HG03108 (cell line): ENCODE measurements at regions not wholly inside any gene's neighbourhood (a gene's known extent, or its start where the extent isn't known, plus 50 kb on each side); places are given as distances from the start of the nearest gene placed in this dataset.
A peak's percentile ranks its signal among the peaks of the same experiment; 100 is the strongest.
"Not testable (repeated sequence)": the region's sequence is repeated elsewhere in the genome, so short reads cannot be mapped to it uniquely, and the experiment has no call there.

ENCODE experiments used
- ATAC-seq: cut with Tn5 transposase; IDR thresholded peaks from one replicate; pipeline ENCODE4 v1.9.1; 2021; ENCODE audit warnings: moderate library complexity; ENCODE audit not compliant: unreplicated experiment

DNA sequence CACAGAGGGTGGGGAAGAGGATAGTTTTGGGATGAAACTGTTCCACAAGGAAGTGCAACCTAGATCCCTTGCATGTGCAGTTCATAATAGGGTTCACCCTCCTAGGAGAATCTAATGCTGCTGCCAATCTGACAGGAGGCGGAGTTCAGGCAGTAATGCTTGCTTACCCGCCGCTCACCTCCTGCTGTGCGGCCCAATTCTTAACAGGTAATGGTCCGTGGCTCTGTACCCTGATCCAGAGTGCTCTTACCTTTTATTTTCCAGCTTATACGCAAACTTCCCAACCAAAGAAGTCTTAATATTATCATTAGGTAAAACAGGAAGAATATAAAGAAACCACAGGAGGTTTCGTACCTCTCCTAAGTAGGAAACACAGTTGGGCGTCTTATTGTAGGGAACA, 82.7 kb upstream of the CD302 start:
- ATAC-seq: no peak

GRCh38 chr2:159879051-159879604, 81.1 kb upstream of the CD302 start:
- peak; percentile 85 for ATAC-seq

- ATAC-seq: no peak
Observed at GRCh38 chr2:159875083-159875482, 77.1 kb upstream of the CD302 start.

DNA sequence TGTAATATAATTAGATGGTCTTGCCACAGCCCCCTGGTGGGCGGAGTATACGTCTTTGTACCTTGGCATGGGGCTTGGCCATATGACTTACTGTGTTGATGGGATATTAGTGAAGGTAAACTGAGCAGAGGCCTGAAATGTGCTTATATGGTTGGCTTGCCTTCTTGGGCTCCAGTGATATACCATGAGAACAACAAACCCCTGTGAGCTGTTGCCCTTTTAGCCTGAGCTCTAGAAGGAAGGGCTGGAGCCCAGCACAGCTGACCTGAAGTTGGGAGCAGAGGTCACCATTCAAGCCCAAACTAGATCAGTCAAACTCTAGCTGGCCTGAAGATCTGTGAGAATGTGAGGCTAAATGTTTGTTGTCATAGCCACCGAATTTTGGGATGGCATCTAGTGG, 75.2 kb upstream of the CD302 start:
- no peak for ATAC-seq

DNA sequence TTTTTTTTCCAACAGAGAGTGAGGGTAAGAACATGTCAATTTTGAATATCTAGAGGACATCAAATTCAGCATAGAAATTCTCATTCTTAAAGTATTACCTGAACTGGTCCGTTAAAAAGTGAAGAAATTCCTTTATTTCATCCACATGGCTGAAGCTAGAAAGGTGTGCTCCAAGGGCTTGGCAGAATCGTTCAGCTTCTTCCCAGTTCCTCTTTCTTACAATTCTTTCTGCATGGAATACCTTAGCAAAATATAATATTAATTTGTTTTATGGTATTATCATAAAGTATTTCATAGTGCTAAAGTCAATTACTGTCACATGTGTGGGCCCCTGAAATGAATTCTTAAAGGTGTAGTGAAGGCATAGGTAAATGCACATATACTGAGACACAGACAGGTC, 74.3 kb upstream of the CD302 start:
- ATAC-seq: no peak

GRCh38 chr2:159868598-159869159, 70.7 kb upstream of the CD302 start:
- not testable (repeated sequence) for ATAC-seq

DNA sequence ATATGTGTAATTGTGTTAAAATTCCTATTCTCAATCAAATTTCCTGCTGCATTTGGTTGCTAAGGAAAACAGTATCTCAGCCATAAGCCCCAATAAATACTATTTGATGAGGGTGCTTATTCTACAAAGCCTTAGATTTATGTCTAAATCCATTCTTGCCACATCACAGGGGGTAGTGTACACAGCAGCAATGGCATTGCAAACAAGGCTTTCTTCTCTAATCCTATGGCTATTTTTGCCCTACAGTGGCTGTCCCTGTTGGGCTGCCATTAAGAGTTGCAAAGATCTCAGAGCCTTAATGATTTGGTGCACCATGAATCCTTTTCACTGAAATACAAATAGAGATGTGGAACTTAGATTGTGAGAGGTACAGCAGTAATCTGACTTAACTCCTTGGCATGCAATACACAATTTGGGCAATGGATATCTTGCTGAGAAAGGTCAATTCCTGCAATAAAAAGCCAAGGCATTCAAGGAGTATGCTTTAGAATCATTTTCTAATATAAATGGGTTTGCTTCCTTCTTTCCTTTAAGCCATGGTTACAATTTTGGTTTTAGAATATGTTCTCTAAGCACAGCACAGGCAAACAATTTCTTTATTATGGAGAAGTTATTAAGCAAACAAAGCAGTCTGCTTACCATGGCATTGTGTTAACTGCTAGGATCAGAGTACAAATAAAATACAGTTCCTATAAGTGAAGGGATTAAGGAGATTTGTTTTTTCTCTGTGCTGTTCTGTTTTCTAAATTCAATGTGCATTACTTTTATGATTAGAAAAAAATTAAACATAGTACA, 69.8 kb upstream of the CD302 start:
- ATAC-seq: no peak

DNA sequence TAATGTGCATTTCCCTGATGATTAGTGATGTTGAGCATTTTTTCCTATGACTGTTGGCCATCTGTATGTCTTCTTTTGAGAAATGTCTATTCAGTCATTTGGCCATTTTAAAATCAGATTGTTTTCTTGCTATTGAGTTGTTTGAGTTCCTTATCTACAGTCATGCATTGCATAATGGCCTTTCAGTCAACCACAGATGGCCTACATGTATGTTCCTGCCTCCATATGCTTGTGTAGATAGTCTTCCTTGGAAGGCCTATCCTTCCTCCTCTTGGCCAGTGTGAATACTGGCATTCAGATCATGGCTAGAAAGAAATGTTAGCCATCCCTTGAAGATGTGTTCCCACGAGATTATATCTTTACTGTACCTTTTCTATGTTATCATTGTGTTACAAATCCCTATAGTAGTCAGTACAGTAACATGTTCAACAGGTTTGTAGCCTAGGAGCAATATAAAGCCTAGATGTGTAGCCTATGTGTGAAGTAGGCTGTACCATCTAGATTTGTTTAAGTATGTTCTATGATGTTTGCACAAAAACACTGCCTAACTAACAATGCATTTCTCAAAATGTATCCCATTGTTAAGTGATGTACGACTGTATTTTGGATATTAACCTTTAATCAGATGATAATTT, 65.6 kb upstream of the CD302 start:
- no peak for ATAC-seq

GRCh38 chr2:159860581-159861310, 62.7 kb upstream of the CD302 start:
- no peak for ATAC-seq

GRCh38 chr2:159859583-159859982, 61.6 kb upstream of the CD302 start:
- no peak for ATAC-seq

GRCh38 chr2:159856760-159857159, 58.8 kb upstream of the CD302 start:
- ATAC-seq: no peak

DNA sequence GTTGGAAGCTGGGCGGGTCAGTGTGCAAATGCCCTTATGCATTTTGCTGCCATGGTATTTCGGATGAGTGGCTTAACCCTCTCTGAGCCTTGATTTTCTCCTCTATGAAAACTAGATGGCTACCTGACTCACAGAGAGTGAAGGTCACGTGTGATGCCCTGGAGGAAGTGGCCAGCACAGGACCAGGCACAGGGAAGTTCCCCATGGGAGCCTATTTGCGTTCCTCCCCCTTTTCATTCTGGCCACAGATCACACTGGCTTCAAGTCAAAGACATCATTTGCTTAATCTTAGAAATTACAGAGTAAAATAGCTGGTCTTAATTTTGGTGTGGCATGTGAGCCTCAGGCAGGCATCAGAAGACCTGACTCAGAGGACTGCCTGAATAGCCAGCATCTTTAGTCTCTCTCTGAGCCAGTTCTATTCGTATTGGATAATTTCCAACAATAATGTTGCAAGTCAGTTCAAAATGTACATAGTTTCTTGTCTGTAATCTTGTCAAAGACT, 57.6 kb upstream of the CD302 start:
- no peak for ATAC-seq

GRCh38 chr2:159855143-159855542, 57.1 kb upstream of the CD302 start:
- ATAC-seq: no peak

GRCh38 chr2:159854481-159854880, 56.5 kb upstream of the CD302 start:
- ATAC-seq: no peak

- ATAC-seq: no peak
Observed at GRCh38 chr2:159853101-159853500, 55.1 kb upstream of the CD302 start.

- ATAC-seq: no peak
Observed at GRCh38 chr2:159851941-159852340, 53.9 kb upstream of the CD302 start.

- no peak for ATAC-seq
Observed at GRCh38 chr2:159850789-159851188, 52.8 kb upstream of the CD302 start.

- no peak for ATAC-seq
Observed at GRCh38 chr2:159849160-159849813, 51.3 kb upstream of the CD302 start.
